Fibroblast of mammary gland (primary cell): ENCODE measurements at regions not wholly inside any gene's neighbourhood (a gene's known extent, or its start where the extent isn't known, plus 50 kb on each side); places are given as distances from the start of the nearest gene placed in this dataset.

Experiments used
- DNase-seq: peaks from one replicate; pipeline ENCODE4 v3.0.0-alpha.2; 2010; ENCODE audit warnings: low read depth
- H3K4me3 ChIP-seq: 2 replicates; pipeline ENCODE4 v1.5.1; 2011; ENCODE audit warnings: low read depth, mild to moderate bottlenecking, low read length, moderate library complexity; ENCODE audit not compliant: control insufficient read depth
- TF ChIP-seq, protein P1 (sequence below): conservative IDR thresholded peaks from 2 replicates; pipeline ENCODE4 v1.5.1; 2011; ENCODE audit warnings: low read depth, low read length, inconsistent platforms; ENCODE audit not compliant: control insufficient read depth, insufficient read depth

DNA sequence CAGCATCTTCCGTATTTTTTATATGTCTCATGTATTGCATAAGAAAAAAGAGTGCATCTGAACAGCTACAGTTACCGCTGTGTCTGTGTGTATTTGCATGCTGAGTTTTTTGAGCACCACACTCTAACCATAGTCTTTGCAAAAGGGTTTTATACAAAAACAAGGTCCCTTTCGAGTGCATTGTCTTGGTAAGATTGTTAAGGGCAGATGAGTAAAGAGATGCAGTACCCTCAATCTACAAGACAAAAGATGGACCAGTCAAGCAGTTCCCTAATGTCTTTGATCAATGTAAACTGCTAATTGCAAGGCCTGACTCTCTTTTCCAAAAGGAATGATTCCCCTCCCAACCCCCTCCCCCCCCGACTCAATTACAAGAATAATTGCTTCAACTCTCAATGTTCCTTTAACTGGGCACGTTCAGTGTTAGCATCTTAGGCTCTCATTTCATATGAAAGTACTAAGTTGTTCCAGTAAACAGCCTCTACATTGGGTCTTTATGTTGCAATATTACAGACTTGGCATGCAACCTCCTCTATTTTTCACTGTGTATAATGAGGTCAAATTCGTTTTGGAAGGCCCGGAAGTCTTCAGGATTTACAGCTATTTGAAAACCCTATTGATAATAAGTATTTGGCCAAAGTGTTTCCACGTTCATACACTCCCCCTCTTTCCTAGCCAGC, 471.4 kb upstream of the RBFOX1 start:
- TF ChIP-seq, protein P1, sequence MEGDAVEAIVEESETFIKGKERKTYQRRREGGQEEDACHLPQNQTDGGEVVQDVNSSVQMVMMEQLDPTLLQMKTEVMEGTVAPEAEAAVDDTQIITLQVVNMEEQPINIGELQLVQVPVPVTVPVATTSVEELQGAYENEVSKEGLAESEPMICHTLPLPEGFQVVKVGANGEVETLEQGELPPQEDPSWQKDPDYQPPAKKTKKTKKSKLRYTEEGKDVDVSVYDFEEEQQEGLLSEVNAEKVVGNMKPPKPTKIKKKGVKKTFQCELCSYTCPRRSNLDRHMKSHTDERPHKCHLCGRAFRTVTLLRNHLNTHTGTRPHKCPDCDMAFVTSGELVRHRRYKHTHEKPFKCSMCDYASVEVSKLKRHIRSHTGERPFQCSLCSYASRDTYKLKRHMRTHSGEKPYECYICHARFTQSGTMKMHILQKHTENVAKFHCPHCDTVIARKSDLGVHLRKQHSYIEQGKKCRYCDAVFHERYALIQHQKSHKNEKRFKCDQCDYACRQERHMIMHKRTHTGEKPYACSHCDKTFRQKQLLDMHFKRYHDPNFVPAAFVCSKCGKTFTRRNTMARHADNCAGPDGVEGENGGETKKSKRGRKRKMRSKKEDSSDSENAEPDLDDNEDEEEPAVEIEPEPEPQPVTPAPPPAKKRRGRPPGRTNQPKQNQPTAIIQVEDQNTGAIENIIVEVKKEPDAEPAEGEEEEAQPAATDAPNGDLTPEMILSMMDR, result no peak
- no peak overlapping the region for H3K4me3 ChIP-seq
- DNase-seq, result no peak

GRCh38 chr16:6857575-6857974, 475.1 kb upstream of the RBFOX1 start:
- DNase-seq, result no peak
- TF ChIP-seq, protein P1, result no peak
- H3K4me3 ChIP-seq, result no peak overlapping the region

DNA sequence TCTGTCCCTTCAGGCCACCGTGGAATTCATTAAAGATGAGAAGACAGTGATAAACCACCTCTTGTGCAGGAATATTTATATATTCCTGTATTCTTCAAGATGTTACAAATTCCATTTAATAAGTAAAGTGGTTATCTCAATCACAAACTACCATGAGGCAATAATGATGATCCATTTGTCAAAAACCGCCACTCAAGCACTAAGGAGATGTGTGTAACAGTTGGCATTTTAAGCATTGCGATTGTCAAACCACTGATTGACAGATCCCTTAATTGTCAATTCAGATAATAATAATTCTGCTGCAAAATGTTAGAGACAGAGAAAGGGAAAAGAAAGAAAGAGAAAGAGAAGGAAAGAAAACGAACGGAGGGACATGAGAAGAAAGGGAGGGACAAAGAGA, 476.1 kb upstream of the RBFOX1 start:
- no peak overlapping the region for H3K4me3 ChIP-seq
- no peak for DNase-seq
- TF ChIP-seq, protein P1, result no peak

DNA sequence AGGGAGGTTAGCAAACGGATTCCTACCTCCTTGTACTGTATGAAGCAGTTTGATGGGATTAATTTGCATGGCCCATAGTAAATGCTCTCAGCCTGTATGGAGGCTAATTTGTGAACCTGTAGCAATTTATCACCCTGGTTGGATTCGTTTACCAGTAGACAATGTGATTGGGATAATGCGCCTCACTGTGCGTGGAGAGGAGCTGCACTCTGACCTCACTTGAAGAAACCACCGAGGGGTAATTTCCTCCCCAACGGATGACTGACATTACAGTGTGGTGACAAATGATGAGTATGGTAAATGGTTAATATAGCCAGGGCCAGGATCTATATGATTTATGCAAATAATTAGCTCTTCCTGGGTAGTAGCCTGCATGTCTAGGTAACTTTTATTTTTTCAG, 479.1 kb upstream of the RBFOX1 start:
- DNase-seq, result no peak
- TF ChIP-seq, protein P1, result no peak

DNA sequence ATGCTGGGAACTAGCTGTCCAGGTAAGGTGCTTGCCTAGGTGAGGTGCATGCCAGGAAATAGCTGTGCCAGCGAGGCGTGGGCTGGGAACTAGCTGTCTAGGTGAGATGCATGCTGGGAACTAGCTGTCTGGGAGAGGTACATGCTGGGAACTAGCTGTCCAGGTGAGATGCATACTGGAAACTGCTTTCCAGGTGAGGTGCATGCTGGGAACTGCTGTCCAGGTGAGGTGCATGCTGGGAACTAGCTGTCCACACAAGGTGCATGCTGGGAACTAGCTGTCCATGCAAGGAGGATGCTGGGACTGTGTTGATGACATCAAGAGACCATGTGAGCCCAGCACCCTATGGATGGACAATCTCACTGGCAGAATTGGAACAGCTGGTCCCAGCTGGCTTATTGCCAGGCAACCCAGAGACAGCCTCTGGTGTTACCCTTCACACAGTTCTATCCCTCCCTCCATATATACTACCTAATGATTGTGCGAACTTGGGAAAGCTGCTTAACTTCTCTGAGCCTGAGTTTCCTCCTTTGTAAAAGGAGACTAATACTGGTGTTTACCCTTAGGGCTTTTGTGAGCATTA, 479.9 kb upstream of the RBFOX1 start:
- no peak for DNase-seq
- H3K4me3 ChIP-seq, result no peak overlapping the region
- TF ChIP-seq, protein P1, result no peak

More for the DNA sequence above, 479.1 kb upstream of the RBFOX1 start:
- no peak overlapping the region for H3K4me3 ChIP-seq

DNA sequence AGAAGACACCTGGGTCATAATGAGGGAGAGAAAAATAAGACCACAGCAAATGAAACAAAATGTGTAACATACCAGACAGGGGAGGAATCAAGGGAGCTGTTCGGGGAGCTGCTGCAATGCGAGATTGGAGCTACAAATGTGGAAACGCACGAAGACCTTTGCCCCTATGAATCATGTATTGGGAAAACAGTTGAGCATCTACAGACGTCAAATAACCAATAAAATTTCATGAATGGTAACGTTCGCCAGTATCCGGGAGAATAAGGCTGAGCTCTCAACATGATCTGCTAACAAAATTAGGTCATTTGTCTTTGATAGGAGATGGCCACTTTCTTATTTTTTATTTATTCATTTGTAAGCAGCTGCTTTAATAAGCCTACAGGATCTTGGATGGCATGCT, 486.2 kb upstream of the RBFOX1 start:
- DNase-seq, result no peak
- H3K4me3 ChIP-seq, result no peak overlapping the region
- TF ChIP-seq, protein P1, result no peak
